ENCODE measurements at regions not wholly inside any gene's neighbourhood (a gene's known extent, or its start where the extent isn't known, plus 50 kb on each side); places are given as distances from the start of the nearest gene placed in this dataset.

- TF ChIP-seq, protein P1, sequence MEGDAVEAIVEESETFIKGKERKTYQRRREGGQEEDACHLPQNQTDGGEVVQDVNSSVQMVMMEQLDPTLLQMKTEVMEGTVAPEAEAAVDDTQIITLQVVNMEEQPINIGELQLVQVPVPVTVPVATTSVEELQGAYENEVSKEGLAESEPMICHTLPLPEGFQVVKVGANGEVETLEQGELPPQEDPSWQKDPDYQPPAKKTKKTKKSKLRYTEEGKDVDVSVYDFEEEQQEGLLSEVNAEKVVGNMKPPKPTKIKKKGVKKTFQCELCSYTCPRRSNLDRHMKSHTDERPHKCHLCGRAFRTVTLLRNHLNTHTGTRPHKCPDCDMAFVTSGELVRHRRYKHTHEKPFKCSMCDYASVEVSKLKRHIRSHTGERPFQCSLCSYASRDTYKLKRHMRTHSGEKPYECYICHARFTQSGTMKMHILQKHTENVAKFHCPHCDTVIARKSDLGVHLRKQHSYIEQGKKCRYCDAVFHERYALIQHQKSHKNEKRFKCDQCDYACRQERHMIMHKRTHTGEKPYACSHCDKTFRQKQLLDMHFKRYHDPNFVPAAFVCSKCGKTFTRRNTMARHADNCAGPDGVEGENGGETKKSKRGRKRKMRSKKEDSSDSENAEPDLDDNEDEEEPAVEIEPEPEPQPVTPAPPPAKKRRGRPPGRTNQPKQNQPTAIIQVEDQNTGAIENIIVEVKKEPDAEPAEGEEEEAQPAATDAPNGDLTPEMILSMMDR (IDR thresholded peaks at IDR 0.05; ENCODE audit: unreplicated experiment in 3 of 3) = no peak
- H3K4me3 Mint-ChIP-seq = no peak overlapping the region
- peak overlapping the region in 1 of 3 experiments; percentile 35 for H3K27ac Mint-ChIP-seq
- H3K27me3 Mint-ChIP-seq (ENCODE audit: low read depth) = peaks cover 38% of the 10 kb centered on the region
- no peaks in the 10 kb centered on the region for H3K4me1 Mint-ChIP-seq
- H3K9me3 Mint-ChIP-seq = peaks cover 4% of the 10 kb centered on the region
- no peaks in the 10 kb centered on the region for H3K36me3 Mint-ChIP-seq (ENCODE audit: low read depth)
These were observed 687.6 kb upstream of the HS6ST1 start for GRCh38 chr2:129006135-129006886.

GRCh38 chr2:129006901-129007300, 688.2 kb upstream of the HS6ST1 start:
- TF ChIP-seq, protein P1 (IDR thresholded peaks at IDR 0.05; ENCODE audit: unreplicated experiment in 3 of 3) = no peak
- Mint-ChIP-seq H3K27ac (no peak overlapping the region), H3K4me3 (no peak overlapping the region), H3K9me3 (peaks cover 4% of the 10 kb centered on the region), H3K4me1 (no peaks in the 10 kb centered on the region), H3K36me3 (ENCODE audit: low read depth) (no peaks in the 10 kb centered on the region), H3K27me3 (ENCODE audit: low read depth) (peaks cover 43% of the 10 kb centered on the region)

- Mint-ChIP-seq H3K4me1 (no peaks in the 10 kb centered on the region), H3K36me3 (ENCODE audit: low read depth) (no peaks in the 10 kb centered on the region), H3K27ac (no peak overlapping the region), H3K4me3 (no peak overlapping the region), H3K27me3 (ENCODE audit: low read depth) (peaks cover 45% of the 10 kb centered on the region), H3K9me3 (no peaks in the 10 kb centered on the region)
- TF ChIP-seq, protein P1 (IDR thresholded peaks at IDR 0.05; ENCODE audit: unreplicated experiment in 3 of 3) = no peak
These were observed 689.6 kb upstream of the HS6ST1 start for GRCh38 chr2:129008055-129008880.

GRCh38 chr2:129008881-129009554, 690.4 kb upstream of the HS6ST1 start:
- Mint-ChIP-seq H3K4me3 (no peak overlapping the region), H3K27ac (no peak overlapping the region), H3K36me3 (ENCODE audit: low read depth) (no peaks in the 10 kb centered on the region), H3K4me1 (no peaks in the 10 kb centered on the region), H3K9me3 (no peaks in the 10 kb centered on the region), H3K27me3 (ENCODE audit: low read depth) (peaks cover 45% of the 10 kb centered on the region)
- TF ChIP-seq, protein P1 (IDR thresholded peaks at IDR 0.05; ENCODE audit: unreplicated experiment in 3 of 3) = no peak

DNA sequence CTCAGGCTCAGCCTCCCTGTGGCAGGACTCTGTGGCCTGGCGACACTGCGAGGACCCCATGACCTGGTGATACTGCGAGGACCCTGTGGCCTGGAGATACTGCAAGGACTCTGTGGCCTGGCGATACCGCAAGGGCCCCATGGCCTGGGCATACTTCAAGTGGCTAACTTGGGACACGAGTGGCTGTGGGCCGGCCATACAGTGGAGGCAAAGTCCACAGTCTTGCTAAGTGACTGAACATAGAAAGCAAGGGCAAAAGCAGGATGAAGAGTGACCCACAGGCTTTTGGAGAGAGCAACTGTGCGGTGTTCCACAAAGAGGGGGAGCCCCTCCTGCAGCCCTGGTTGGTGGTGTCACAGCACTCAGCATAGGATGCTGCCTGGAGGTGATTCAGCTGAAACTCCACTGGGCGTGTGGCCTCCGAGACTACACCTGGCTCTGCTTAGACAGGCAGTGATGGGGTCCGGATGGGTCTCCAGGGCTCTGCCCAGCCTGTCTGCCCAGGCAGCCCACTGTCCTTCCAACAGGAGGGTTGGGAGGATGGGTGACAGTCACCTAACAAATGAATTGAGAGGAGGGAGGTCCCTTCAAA, 691.0 kb upstream of the HS6ST1 start:
- Mint-ChIP-seq H3K27ac (no peak overlapping the region), H3K4me3 (no peak overlapping the region), H3K9me3 (no peaks in the 10 kb centered on the region), H3K36me3 (ENCODE audit: low read depth) (no peaks in the 10 kb centered on the region), H3K4me1 (no peaks in the 10 kb centered on the region), H3K27me3 (ENCODE audit: low read depth) (peaks cover 44% of the 10 kb centered on the region)
- TF ChIP-seq, protein P1 (IDR thresholded peaks at IDR 0.05; ENCODE audit: unreplicated experiment in 3 of 3) = no peak

Measured in nephron (organoid).